HG03060 (cell line): ENCODE measurements at regions not wholly inside any gene's neighbourhood (a gene's known extent, or its start where the extent isn't known, plus 50 kb on each side); places are given as distances from the start of the nearest gene placed in this dataset.
"Not testable (repeated sequence)": the region's sequence is repeated elsewhere in the genome, so short reads cannot be mapped to it uniquely, and the experiment has no call there.

Experiments
- ATAC-seq: cut with Tn5 transposase; IDR thresholded peaks from one replicate; pipeline ENCODE4 v1.9.1; 2021; ENCODE audit warnings: low read depth, moderate number of reproducible peaks; ENCODE audit not compliant: unreplicated experiment

- no peak for ATAC-seq
Observed at GRCh38 chr12:77236066-77236465, 170.7 kb upstream of the E2F7 start.

- ATAC-seq, result no peak
Observed at GRCh38 chr12:77232045-77232444, 166.7 kb upstream of the E2F7 start.

GRCh38 chr12:77231501-77231918 lies 166.1 kb upstream of the E2F7 start:
- no peak for ATAC-seq

- no peak for ATAC-seq
Observed at GRCh38 chr12:77229640-77230442, 164.5 kb upstream of the E2F7 start.

- no peak for ATAC-seq
Observed at GRCh38 chr12:77228376-77228775, 163.0 kb upstream of the E2F7 start.

GRCh38 chr12:77226368-77226767 lies 161.0 kb upstream of the E2F7 start:
- ATAC-seq, result no peak

GRCh38 chr12:77225373-77225772 lies 160.0 kb upstream of the E2F7 start:
- no peak for ATAC-seq

- no peak for ATAC-seq
Observed at GRCh38 chr12:77224346-77224745, 159.0 kb upstream of the E2F7 start.

- no peak for ATAC-seq
Observed at GRCh38 chr12:77222336-77222735, 157.0 kb upstream of the E2F7 start.

GRCh38 chr12:77220586-77220985 lies 155.2 kb upstream of the E2F7 start:
- no peak for ATAC-seq

- no peak for ATAC-seq
Observed at GRCh38 chr12:77218278-77218677, 152.9 kb upstream of the E2F7 start.

GRCh38 chr12:77216136-77216535 lies 150.8 kb upstream of the E2F7 start:
- ATAC-seq, result not testable (repeated sequence)

GRCh38 chr12:77214136-77214535 lies 148.8 kb upstream of the E2F7 start:
- no peak for ATAC-seq

GRCh38 chr12:77213319-77213718 lies 147.9 kb upstream of the E2F7 start:
- ATAC-seq, result no peak

- ATAC-seq, result no peak
Observed at GRCh38 chr12:77210724-77211123, 145.4 kb upstream of the E2F7 start.

GRCh38 chr12:77204083-77204482 lies 138.7 kb upstream of the E2F7 start:
- no peak for ATAC-seq

GRCh38 chr12:77202457-77203060 lies 137.2 kb upstream of the E2F7 start:
- no peak for ATAC-seq

GRCh38 chr12:77189901-77190416 lies 124.6 kb upstream of the E2F7 start:
- no peak for ATAC-seq

GRCh38 chr12:77189458-77189857 lies 124.1 kb upstream of the E2F7 start:
- ATAC-seq, result no peak

- no peak for ATAC-seq
Observed at GRCh38 chr12:77179515-77179914, 114.1 kb upstream of the E2F7 start.

GRCh38 chr12:77167801-77168200 lies 102.4 kb upstream of the E2F7 start:
- no peak for ATAC-seq

- ATAC-seq, result no peak
Observed at GRCh38 chr12:77166696-77167095, 101.3 kb upstream of the E2F7 start.
